COLO668 (cell line): ENCODE measurements at regions not wholly inside any gene's neighbourhood (a gene's known extent, or its start where the extent isn't known, plus 50 kb on each side); places are given as distances from the start of the nearest gene placed in this dataset.
"Not testable (repeated sequence)": the region's sequence is repeated elsewhere in the genome, so short reads cannot be mapped to it uniquely, and the experiment has no call there.

ENCODE experiments used
- DNase-seq: peaks from one replicate; lab custom pipeline; 2025; ENCODE audit not compliant: unreplicated experiment; lab: John Stamatoyannopoulos, UW

GRCh38 chr4:148883891-148884290 is 441.7 kb upstream of the NR3C2 start:
- DNase-seq, result no peak

GRCh38 chr4:148883435-148883834 is 441.2 kb upstream of the NR3C2 start:
- DNase-seq, result no peak

- no peak for DNase-seq
These were observed 439.8 kb upstream of the NR3C2 start for GRCh38 chr4:148881860-148882643.

GRCh38 chr4:148874331-148874730 is 432.1 kb upstream of the NR3C2 start:
- DNase-seq, result no peak

GRCh38 chr4:148868191-148868590 is 426.0 kb upstream of the NR3C2 start:
- DNase-seq, result no peak

GRCh38 chr4:148866666-148867065 is 424.5 kb upstream of the NR3C2 start:
- DNase-seq, result no peak

GRCh38 chr4:148857973-148858534 is 415.8 kb upstream of the NR3C2 start:
- DNase-seq, result no peak

GRCh38 chr4:148857239-148857972 is 415.2 kb upstream of the NR3C2 start:
- DNase-seq, result no peak

- no peak for DNase-seq
These were observed 412.0 kb upstream of the NR3C2 start for GRCh38 chr4:148854203-148854602.

- DNase-seq, result no peak
These were observed 410.0 kb upstream of the NR3C2 start for GRCh38 chr4:148852092-148852699.

GRCh38 chr4:148850257-148850995 is 408.2 kb upstream of the NR3C2 start:
- DNase-seq, result no peak

GRCh38 chr4:148849581-148849980 is 407.4 kb upstream of the NR3C2 start:
- no peak for DNase-seq

GRCh38 chr4:148847544-148848255 is 405.5 kb upstream of the NR3C2 start:
- no peak for DNase-seq

GRCh38 chr4:148845609-148846008 is 403.4 kb upstream of the NR3C2 start:
- no peak for DNase-seq

GRCh38 chr4:148843625-148844024 is 401.4 kb upstream of the NR3C2 start:
- no peak for DNase-seq

GRCh38 chr4:148842843-148843242 is 400.6 kb upstream of the NR3C2 start:
- no peak for DNase-seq

GRCh38 chr4:148837571-148837970 is 395.4 kb upstream of the NR3C2 start:
- DNase-seq, result not testable (repeated sequence)

- no peak for DNase-seq
These were observed 392.8 kb upstream of the NR3C2 start for GRCh38 chr4:148834804-148835631.

GRCh38 chr4:148831945-148832344 is 389.7 kb upstream of the NR3C2 start:
- DNase-seq, result no peak
